Neuronal stem cell (in vitro differentiated cells): ENCODE measurements at regions not wholly inside any gene's neighbourhood (a gene's known extent, or its start where the extent isn't known, plus 50 kb on each side); places are given as distances from the start of the nearest gene placed in this dataset.

ENCODE experiments used
- DNase-seq: peaks from one replicate; pipeline ENCODE4 v3.0.0-alpha.2; 2013; ENCODE audit warnings: low spot score
- H2AFZ ChIP-seq: one replicate; pipeline ENCODE4 v1.6.1; 2013; ENCODE audit warnings: mild to moderate bottlenecking, low read length, inconsistent platforms
- H2AK5ac ChIP-seq: 2 replicates; pipeline ENCODE4 v1.6.1; 2013; ENCODE audit warnings: low read depth, mild to moderate bottlenecking, inconsistent platforms, low read length, moderate library complexity, mixed read lengths
- H2BK120ac ChIP-seq: 2 replicates; pipeline ENCODE4 v1.6.1; 2013; ENCODE audit warnings: low read depth, mild to moderate bottlenecking, inconsistent platforms, low read length, moderate library complexity, mixed read lengths
- H2BK12ac ChIP-seq: one replicate; pipeline ENCODE4 v1.6.1; 2013; ENCODE audit warnings: low read length, inconsistent platforms
- H2BK15ac ChIP-seq: 2 replicates; pipeline ENCODE4 v1.6.1; 2013; ENCODE audit warnings: mild to moderate bottlenecking, low read length, inconsistent platforms, mixed read lengths
- H2BK5ac ChIP-seq: one replicate; pipeline ENCODE4 v1.6.1; 2013; ENCODE audit warnings: inconsistent platforms, mild to moderate bottlenecking, low read length, moderate library complexity
- H3K14ac ChIP-seq: one replicate; pipeline ENCODE4 v1.6.1; 2013; ENCODE audit warnings: low read length, inconsistent platforms
- H3K18ac ChIP-seq: 2 replicates; pipeline ENCODE4 v1.6.1; 2013; ENCODE audit warnings: low read length, inconsistent platforms
- H3K23ac ChIP-seq: 2 replicates; pipeline ENCODE4 v1.6.1; 2013; ENCODE audit warnings: low read depth, mild to moderate bottlenecking, mixed read lengths, low read length, inconsistent platforms; ENCODE audit not compliant: poor library complexity
- H3K27ac ChIP-seq: replicated peaks from 3 replicates; pipeline ENCODE4 v1.5.1; 2013; ENCODE audit warnings: low read length, inconsistent platforms
- H3K27me3 ChIP-seq, 3 experiments: 2 replicates each; pipeline ENCODE4 v1.6.1; 2013; ENCODE audit warnings: low read length in 3 of 3, mild to moderate bottlenecking in 2 of 3, inconsistent platforms in 1 of 3, low read depth in 1 of 3, mixed read lengths in 1 of 3, moderate library complexity in 1 of 3; ENCODE audit not compliant: control insufficient read depth in 3 of 3, insufficient read depth in 3 of 3
- H3K36me3 ChIP-seq, 2 donors: replicated peaks in 1 of 2; 2 replicates each; pipeline ENCODE4 v1.6.1; 2013; ENCODE audit warnings: low read length in 2 of 2; ENCODE audit not compliant: control insufficient read depth in 2 of 2, insufficient read depth in 2 of 2
- H3K4ac ChIP-seq: 2 replicates; pipeline ENCODE4 v1.6.1; 2013; ENCODE audit warnings: inconsistent platforms, mild to moderate bottlenecking, low read length, moderate library complexity
- H3K4me1 ChIP-seq, 2 donors: 1 replicate in 1 of 2; 2 replicates in 1 of 2; pipeline ENCODE4 v1.6.1; 2013; ENCODE audit warnings: low read length in 2 of 2, low read depth in 1 of 2; ENCODE audit not compliant: control insufficient read depth in 2 of 2, insufficient read depth in 1 of 2
- H3K4me2 ChIP-seq: one replicate; pipeline ENCODE4 v1.6.1; 2013; ENCODE audit warnings: mild to moderate bottlenecking, low read length, inconsistent platforms; ENCODE audit not compliant: insufficient read depth, poor library complexity, severe bottlenecking
- H3K4me3 ChIP-seq, 2 donors: 2 replicates each; pipeline ENCODE4 v1.5.1; 2013; ENCODE audit warnings: low read length in 2 of 2, mild to moderate bottlenecking in 2 of 2, inconsistent platforms in 1 of 2, moderate library complexity in 1 of 2
- H3K79me1 ChIP-seq: one replicate; pipeline ENCODE4 v1.6.1; 2013; ENCODE audit warnings: low read depth, mild to moderate bottlenecking, inconsistent platforms, low read length, moderate library complexity
- H3K9ac ChIP-seq: one replicate; pipeline ENCODE4 v1.6.1; 2013; ENCODE audit warnings: mild to moderate bottlenecking, low read depth, low read length, inconsistent platforms; ENCODE audit not compliant: poor library complexity
- H3K9me3 ChIP-seq, 2 donors: replicated peaks in 1 of 2; 2 replicates each; pipeline versions ENCODE3 to v1.6.1; 2013; ENCODE audit warnings: low read length in 2 of 2, mild to moderate bottlenecking in 2 of 2, inconsistent platforms in 1 of 2, low read depth in 1 of 2, mixed read lengths in 1 of 2, moderate library complexity in 1 of 2; ENCODE audit not compliant: control insufficient read depth in 2 of 2, insufficient read depth in 1 of 2
- H4K8ac ChIP-seq: one replicate; pipeline ENCODE4 v1.6.1; 2013; ENCODE audit warnings: low read depth, mild to moderate bottlenecking, inconsistent platforms, low read length, moderate library complexity
- H4K91ac ChIP-seq: one replicate; pipeline ENCODE4 v1.6.1; 2013; ENCODE audit warnings: low read length, low read depth, mild to moderate bottlenecking, inconsistent platforms; ENCODE audit not compliant: poor library complexity
- WGBS, 2 donors: extraction: QIAGEN DNeasy Blood & Tissue Kit; methylation state at CpG; one replicate each; pipeline ENCODE4 v1.1.7; 2013; ENCODE audit warnings: missing lambda C conversion rate in 2 of 2, mixed read lengths in 1 of 2; ENCODE audit not compliant: insufficient read length in 2 of 2, insufficient replicate concordance in 1 of 2; ENCODE audit errors: extremely low coverage in 2 of 2; 5-methylcytosine and 5-hydroxymethylcytosine counted together

GRCh38 chr4:108488865-108489264, 131.5 kb upstream of the RPL34 start:
- Histone ChIP-seq H3K79me1 (no peaks in the 10 kb centered on the region), H2BK5ac (no peak overlapping the region), H2BK120ac (no peak overlapping the region), H3K4me1 (no peaks in the 10 kb centered on the region), H2AFZ (no peak overlapping the region), H4K8ac (no peak overlapping the region), H3K27ac (no peak overlapping the region), H3K36me3 (no peaks in the 10 kb centered on the region), H2BK15ac (no peak overlapping the region), H3K9me3 (peaks cover 0 to 2% of the 10 kb centered on the region in 2 donors), H3K27me3 (no peaks in the 10 kb centered on the region), H3K18ac (no peak overlapping the region), H3K9ac (no peak overlapping the region), H3K4me3 (no peak overlapping the region), H2AK5ac (no peak overlapping the region), H4K91ac (no peak overlapping the region), H3K4me2 (no peak overlapping the region), H3K14ac (no peak overlapping the region), H3K4ac (no peak overlapping the region), H2BK12ac (no peak overlapping the region), H3K23ac (no peak overlapping the region)
- no peak for DNase-seq
- no CpG with 5 or more reads among the region's 1 CpG for WGBS, 2 donors

- Histone ChIP-seq H3K4me1 (no peaks in the 10 kb centered on the region), H3K79me1 (no peaks in the 10 kb centered on the region), H2AFZ (no peak overlapping the region), H2BK120ac (no peak overlapping the region), H4K8ac (no peak overlapping the region), H3K4ac (no peak overlapping the region), H3K9ac (no peak overlapping the region), H3K14ac (no peak overlapping the region), H2BK12ac (no peak overlapping the region), H2AK5ac (no peak overlapping the region), H4K91ac (no peak overlapping the region), H3K27ac (no peak overlapping the region), H3K4me3 (no peak overlapping the region), H3K18ac (no peak overlapping the region), H3K36me3 (no peaks in the 10 kb centered on the region), H3K23ac (no peak overlapping the region), H3K4me2 (no peak overlapping the region), H2BK15ac (no peak overlapping the region), H3K9me3 (no peaks in the 10 kb centered on the region), H3K27me3 (no peaks in the 10 kb centered on the region), H2BK5ac (no peak overlapping the region)
- no peak for DNase-seq
- WGBS, 2 donors: no CpG with 5 or more reads among the region's 1 CpG
Observed at GRCh38 chr4:108486046-108486445, 134.3 kb upstream of the RPL34 start.

GRCh38 chr4:108484187-108484586, 136.2 kb upstream of the RPL34 start:
- H3K9me3 ChIP-seq: no peaks in the 10 kb centered on the region
- H2AK5ac ChIP-seq: no peak overlapping the region
- DNase-seq: no peak
- H3K4ac ChIP-seq: no peak overlapping the region
- no peaks in the 10 kb centered on the region for H3K79me1 ChIP-seq
- H3K18ac ChIP-seq: no peak overlapping the region
- no peak overlapping the region for H4K91ac ChIP-seq
- no peak overlapping the region for H3K27ac ChIP-seq
- no peak overlapping the region for H3K4me2 ChIP-seq
- H3K27me3 ChIP-seq: no peaks in the 10 kb centered on the region
- no peak overlapping the region for H3K23ac ChIP-seq
- H3K4me1 ChIP-seq: no peaks in the 10 kb centered on the region
- no peak overlapping the region for H2BK15ac ChIP-seq
- WGBS, 2 donors: no CpG with 5 or more reads among the region's 1 CpG
- no peak overlapping the region for H2BK5ac ChIP-seq
- H2BK120ac ChIP-seq: no peak overlapping the region
- no peak overlapping the region for H4K8ac ChIP-seq
- H3K4me3 ChIP-seq: no peak overlapping the region
- H3K14ac ChIP-seq: no peak overlapping the region
- H2AFZ ChIP-seq: no peak overlapping the region
- H2BK12ac ChIP-seq: no peak overlapping the region
- no peaks in the 10 kb centered on the region for H3K36me3 ChIP-seq
- H3K9ac ChIP-seq: no peak overlapping the region

- Histone ChIP-seq H3K18ac (no peak overlapping the region), H2BK12ac (no peak overlapping the region), H3K4me1 (no peaks in the 10 kb centered on the region), H2BK120ac (no peak overlapping the region), H3K9ac (no peak overlapping the region), H3K4ac (no peak overlapping the region), H2AFZ (no peak overlapping the region), H3K27me3 (no peaks in the 10 kb centered on the region), H4K91ac (no peak overlapping the region), H3K27ac (no peak overlapping the region), H2BK15ac (no peak overlapping the region), H2AK5ac (no peak overlapping the region), H3K36me3 (no peaks in the 10 kb centered on the region), H2BK5ac (no peak overlapping the region), H3K4me3 (no peak overlapping the region), H3K79me1 (no peaks in the 10 kb centered on the region), H4K8ac (no peak overlapping the region), H3K4me2 (no peak overlapping the region), H3K14ac (no peak overlapping the region), H3K9me3 (no peaks in the 10 kb centered on the region), H3K23ac (no peak overlapping the region)
- DNase-seq: no peak
- no CpG with 5 or more reads among the region's 3 CpGs for WGBS, 2 donors
Observed at GRCh38 chr4:108483650-108484049, 136.7 kb upstream of the RPL34 start.
